SH-SY5Y (cell line): ENCODE measurements at regions not wholly inside any gene's neighbourhood (a gene's known extent, or its start where the extent isn't known, plus 50 kb on each side); places are given as distances from the start of the nearest gene placed in this dataset.

Source experiments
- GATA2 ChIP-seq: IDR thresholded peaks from 2 replicates; pipeline ENCODE4 v1.6.1; 2011; ENCODE audit warnings: mild to moderate bottlenecking, low read depth, low read length
- GATA3 ChIP-seq: IDR thresholded peaks from 2 replicates; pipeline ENCODE4 v1.6.1; 2011; ENCODE audit warnings: low read depth, mild to moderate bottlenecking, low read length, moderate library complexity

DNA sequence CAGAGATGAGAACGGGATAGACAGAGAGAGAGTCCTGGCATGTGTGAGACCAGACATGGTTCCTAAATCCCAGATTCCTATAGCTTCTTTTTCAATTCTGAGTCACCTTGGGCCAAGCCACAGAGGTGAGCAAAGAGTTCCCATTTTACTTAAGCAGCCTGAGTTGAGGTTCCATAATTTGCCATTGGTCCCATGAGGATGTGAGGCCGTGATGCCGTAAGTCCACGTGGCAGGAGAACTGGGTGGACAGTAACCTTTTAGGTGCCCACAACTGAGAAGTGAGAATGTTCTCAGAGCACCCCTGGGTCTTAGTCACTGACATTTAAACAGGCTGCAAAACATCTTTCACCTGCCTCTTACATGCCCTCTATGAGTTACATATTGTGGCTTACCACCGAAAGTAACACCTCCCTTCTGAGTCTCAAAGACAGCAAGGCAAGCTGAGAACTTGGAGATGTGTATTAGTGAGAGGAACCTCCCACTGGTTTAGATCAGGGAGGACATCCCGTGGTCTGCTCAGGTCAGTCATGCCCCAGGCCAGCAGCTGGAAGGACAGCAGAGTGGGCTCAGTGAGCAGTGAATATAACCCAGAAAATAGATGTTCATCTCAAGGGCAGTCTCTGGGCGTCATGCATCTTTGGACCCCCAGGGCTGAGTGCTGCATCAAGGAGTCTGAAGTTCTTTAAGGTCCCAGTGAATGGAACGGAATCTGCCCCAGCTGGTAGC lies 127.9 kb upstream of the LGALSL start:
- no peak for TF ChIP-seq GATA3
- no peak for TF ChIP-seq GATA2

DNA sequence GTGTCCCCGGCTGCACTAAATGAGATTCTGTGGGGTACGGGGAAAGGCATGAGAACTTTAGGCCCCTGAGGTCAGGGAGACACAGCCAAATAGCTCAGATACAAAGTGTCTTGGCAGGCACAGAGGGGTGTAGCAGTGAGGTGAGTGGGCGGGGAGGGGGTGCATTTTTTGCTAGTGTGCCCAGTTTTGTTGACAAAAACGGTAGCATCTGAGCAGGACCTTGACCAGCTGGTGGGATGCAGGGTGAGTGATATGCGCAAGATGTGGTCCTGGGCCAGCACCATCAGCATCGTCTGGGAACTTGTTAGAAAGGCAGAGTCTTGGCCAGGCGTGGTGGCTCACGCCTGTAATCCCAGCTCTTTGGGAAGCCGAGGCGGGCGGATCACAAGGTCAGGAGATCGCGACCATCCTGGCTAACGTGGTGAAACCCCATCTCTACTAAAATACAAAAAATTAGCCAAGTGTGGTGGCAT lies 127.3 kb upstream of the LGALSL start:
- TF ChIP-seq GATA2, result no peak
- TF ChIP-seq GATA3, result no peak

DNA sequence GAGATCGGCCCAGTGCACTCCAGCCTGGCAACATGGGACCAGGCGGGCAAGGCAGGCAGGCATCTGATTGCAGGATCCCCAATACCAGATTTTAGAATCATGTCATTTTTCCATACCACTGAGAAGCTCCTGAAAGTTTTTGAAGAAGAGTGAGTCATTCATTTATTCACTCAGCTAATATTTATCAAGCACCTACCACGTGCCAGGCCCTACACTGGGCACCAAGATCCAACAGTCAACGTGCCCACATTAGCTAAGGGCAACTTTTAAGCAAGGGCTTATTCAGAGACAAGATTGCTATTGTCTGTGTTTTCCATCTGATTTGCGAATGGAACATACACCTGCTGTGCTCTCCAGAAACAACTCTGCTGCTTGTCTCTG lies 126.8 kb upstream of the LGALSL start:
- TF ChIP-seq GATA3, result no peak
- no peak for TF ChIP-seq GATA2

DNA sequence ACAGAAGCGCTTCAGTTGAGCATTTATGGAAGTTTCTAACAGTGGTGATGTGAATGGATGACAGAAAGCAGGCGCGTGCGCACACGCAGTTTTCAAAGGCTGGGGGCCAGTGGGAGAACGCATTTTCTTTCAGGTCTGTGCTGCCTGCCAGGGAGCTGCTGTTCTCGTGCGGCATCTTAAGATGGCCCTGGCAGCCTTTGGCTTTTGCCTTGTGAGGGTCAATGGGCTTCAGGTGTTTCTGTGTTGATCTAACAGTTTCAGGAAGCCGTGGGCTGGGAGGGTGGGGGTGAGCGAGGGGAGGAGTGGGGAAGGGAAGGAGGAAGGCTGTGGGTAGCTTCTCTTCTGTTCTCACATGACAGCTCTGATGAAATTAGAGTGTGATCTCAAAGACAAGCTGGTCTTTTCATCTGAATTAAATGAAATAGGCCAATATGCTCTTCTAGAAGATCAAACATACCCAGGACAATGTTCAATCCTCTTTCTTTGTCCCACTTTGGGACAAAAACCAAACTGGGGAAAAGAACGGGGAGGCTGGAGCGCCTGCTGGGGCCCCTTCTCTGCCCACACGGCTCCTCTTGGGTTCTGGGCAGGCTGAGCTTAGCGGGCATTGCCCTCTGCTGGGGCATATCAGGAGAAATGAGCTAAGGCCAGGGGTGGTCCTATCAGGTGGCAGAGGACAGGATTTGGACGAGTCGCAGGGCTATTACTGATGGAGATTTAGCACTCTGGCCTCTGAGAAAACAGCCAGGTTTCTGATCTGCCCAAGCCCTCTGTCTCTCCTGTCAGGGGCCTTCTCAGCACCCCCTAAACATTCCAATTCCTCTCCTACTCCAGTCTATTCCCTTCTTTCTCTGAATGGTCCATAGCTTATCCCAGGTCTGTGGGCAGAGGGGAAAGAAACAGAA lies 126.2 kb upstream of the LGALSL start:
- TF ChIP-seq GATA3 (no peak), GATA2 (no peak)

DNA sequence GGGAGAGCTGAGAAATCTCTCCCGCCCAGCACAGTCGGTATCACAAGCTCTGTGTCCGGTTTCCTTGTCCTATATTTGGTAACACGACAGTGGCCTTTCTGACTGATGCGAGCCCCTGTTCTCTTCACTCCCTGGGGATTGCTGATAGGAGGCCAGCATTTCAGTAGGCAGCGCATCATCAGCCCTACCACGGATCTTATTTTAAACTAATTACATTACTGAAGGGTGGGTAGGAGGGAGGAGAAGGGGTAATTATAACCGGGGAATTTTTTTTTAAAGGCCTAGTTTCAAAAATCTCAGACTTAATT lies 125.6 kb upstream of the LGALSL start:
- no peak for TF ChIP-seq GATA3
- TF ChIP-seq GATA2, result no peak

DNA sequence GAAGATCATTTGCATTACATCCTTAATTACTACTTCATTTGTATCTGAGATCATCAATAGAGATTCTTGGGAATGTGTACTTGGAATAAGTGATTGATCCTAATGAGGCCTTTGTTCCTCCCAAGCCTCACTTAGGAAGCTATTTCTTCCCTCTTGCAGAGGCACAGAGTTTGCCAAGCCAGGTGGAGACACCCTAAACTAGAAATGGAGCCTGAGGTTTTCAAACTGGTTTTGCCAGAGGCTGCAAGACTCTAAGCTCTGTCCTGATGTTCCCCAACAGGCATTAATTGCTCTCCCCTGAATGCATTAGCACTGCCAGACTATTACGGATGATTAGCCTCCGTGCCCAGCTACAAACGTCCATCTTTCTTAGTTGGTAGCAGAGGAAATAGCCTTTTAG lies 125.2 kb upstream of the LGALSL start:
- TF ChIP-seq GATA2, result no peak
- TF ChIP-seq GATA3, result no peak

DNA sequence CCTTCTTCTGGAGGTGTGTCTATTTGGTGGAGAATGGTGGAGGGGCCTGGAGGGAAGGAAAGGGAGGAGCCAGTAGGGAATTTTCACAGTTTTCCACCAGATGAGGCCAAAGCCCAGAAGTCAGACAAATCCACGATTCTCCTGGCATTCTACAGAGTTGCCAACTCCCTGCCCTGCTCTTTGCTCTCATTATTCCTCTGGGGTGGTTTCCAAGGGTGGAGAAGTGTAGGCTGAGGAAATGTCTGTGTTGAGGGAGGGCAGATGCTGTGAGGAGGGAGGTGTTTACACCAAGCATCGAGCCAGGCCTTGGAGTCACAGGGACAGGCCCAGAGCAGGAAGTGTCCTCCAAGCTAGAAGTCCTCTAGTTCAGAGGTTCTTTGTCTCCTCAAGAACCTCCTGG lies 124.1 kb upstream of the LGALSL start:
- TF ChIP-seq GATA2 (no peak), GATA3 (no peak)

DNA sequence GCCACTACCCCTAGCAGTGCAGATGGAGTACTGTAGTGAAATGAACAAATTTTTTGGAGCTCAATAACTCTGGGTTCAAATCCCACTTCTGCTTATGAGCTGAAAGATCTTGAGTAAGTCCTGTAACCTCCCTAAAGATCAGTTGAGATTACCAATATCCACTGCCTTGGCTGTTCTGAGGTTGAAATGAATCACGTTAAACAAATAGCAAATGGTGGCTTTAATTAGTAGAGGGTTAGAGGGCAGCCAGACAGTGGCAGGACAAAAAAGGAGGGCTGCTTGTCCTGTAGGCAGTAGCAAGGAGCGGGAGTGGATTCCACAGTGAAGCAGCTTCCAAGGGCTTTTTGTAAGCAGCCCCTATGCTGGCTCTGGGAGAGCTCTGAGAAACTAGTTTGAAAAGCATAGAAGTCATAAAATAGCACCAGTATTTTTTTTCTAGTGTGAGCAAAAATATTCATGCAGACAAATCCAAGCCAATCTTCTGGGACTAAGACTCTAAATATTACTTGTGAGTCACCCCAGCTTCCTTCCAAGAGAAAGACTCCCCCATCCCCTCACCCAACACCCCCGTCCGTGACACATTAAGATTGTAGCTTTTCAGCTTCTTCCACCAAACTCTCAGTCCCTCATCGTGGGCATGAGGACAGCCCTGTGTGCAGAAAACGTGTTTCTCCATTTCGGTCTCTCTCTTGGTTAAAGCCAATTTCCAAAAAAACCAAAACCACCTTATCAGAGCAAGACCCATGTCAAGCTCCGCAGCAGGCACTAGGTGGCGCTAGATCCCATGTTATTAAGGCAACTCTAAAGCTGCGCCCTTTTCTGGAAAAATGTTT lies 123.5 kb upstream of the LGALSL start:
- TF ChIP-seq GATA2, result 0 out of 2 replicates have a peak, but pooled peaks have one; percentile 27
- no peak for TF ChIP-seq GATA3

DNA sequence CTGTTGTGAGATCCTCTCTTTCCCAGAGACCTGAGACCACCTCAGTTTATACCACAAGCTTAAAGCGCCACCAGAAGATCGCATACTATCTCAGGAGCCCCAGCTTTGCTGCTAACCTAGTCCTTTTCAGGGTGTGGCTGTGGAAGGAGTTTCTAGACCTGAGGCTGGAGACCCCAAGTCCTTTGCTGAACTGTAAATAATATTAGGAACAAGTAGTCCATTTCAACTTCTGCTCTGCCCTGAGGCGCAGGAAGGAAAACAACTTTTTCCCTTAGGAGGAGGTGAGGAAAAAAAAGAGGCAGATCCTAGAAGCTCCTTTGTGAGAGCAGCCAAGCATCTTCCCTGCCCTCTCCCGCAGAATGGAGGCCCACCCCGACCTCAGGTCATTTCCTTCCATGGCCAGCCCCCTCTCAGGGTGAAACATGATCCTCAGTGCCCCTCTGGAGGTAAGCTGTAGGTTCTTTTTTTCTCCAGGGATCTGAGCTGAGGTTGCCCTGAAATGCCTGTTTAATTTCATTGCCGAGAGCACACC lies 122.8 kb upstream of the LGALSL start:
- TF ChIP-seq GATA2 (0 out of 2 replicates have a peak, but pooled peaks have one; percentile 2), GATA3 (no peak)

DNA sequence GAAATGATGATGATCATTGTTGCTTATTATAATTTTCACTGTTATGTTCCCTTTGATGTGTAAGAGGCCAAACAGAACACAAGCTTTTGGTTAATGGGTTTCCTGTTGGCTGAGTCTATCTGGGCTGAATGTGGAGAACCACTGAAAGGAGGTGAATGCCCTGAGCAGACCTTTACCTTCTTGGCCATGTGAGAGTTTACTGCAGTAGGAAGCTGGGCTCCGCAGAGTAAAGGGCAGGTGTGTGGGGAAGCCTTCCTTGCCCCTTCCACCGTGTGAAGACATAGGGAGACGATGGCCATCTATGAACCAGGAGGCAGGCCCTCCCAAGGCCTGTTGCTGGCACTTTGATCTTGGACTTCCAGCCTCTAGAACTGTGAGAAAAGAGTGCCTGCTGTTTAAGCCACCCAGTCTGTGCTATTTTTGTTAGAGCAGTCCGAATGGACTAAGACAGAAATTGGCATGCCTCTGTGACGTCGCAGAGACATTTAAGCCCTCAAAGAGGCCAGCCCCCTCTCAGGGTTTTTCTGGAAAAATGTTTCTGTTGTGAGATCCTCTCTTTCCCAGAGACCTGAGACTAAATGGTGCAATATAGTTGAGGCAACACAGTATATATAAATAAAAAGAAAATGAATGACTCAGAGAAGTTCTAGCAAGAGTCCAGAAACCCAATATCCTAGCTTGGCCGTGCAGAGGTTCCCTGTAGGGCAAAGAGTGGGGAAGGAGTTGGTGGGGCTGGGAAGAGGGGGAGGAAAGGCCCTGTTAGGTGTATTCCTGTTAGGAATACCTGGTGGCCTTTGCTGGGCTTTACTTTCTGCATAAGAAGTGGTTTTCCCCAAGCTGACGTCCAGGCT lies 121.9 kb upstream of the LGALSL start:
- no peak for TF ChIP-seq GATA3
- no peak for TF ChIP-seq GATA2

DNA sequence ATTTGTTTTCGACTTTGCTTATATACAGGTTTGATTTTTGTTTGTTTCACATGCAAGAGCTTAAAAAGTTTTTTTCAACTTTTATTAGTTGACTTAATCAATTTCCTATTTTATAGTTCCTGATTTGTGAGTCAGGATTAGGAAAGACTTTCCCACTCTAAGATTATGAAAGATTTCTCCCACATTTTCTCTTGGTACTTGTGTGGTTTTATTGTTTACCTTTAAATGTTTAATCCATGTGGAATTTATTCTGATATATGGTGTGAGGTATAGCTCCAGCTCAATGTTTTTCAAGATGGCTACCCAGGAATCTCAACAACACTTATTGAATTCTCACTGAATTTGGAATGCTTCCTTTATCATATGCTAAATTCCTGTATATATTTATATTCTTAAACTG lies 117.8 kb upstream of the LGALSL start:
- no peak for TF ChIP-seq GATA3
- TF ChIP-seq GATA2, result no peak

DNA sequence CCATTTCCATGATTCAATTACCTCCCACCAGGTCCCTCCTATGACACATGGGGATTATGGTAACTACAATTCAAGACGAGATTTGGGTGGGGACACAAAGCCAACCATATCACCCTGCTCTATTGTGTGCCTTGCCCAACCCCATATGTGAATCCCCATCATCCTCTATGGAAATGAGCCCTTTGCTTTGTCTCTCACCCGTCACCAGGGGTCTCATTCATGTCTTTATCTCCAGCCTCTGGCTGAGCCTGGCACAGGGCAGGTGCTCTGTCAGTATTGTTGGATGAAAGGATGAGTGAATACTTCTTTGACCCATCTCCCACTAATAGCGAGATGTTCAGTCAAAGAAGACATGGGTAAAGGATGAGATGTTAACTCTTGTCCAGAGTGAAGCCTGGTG lies 116.6 kb upstream of the LGALSL start:
- no peak for TF ChIP-seq GATA3
- no peak for TF ChIP-seq GATA2

DNA sequence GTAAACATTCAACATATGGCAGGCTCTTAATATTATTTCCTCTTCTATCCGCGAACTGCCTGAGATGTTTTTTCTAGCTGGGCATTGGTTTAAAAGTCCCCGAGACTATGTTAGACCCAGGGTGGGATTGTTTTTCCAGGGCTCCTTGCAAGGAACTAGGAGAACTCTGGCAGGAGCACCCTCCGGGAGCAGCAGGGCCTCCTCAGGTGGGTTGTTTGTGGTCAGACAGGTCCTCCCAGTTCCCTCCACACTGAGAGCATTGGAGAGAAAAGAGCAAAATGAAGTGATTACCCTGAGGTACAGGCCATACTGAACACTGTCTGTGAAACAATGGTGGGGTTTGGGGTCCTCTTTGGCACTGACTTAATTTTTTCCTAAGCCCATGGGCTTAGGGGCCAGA lies 115.9 kb upstream of the LGALSL start:
- no peak for TF ChIP-seq GATA2
- TF ChIP-seq GATA3, result no peak
